HG03196 (cell line): ENCODE measurements at regions not wholly inside any gene's neighbourhood (a gene's known extent, or its start where the extent isn't known, plus 50 kb on each side); places are given as distances from the start of the nearest gene placed in this dataset.
"Not testable (repeated sequence)": the region's sequence is repeated elsewhere in the genome, so short reads cannot be mapped to it uniquely, and the experiment has no call there.

Experiments
- ATAC-seq: cut with Tn5 transposase; IDR thresholded peaks from one replicate; pipeline ENCODE4 v1.9.1; 2021; ENCODE audit not compliant: unreplicated experiment

- no peak for ATAC-seq
Measured at GRCh38 chrX:96182366-96182765, 502.3 kb upstream of the DIAPH2 start.

- ATAC-seq, result no peak
Measured at GRCh38 chrX:96183391-96183790, 501.3 kb upstream of the DIAPH2 start.

GRCh38 chrX:96183843-96184242 is 500.8 kb upstream of the DIAPH2 start:
- no peak for ATAC-seq

GRCh38 chrX:96204928-96205327 is 479.7 kb upstream of the DIAPH2 start:
- ATAC-seq, result no peak

- no peak for ATAC-seq
Measured at GRCh38 chrX:96211953-96212352, 472.7 kb upstream of the DIAPH2 start.

GRCh38 chrX:96214681-96215080 is 470.0 kb upstream of the DIAPH2 start:
- not testable (repeated sequence) for ATAC-seq

- no peak for ATAC-seq
Measured at GRCh38 chrX:96224279-96224678, 460.4 kb upstream of the DIAPH2 start.

- ATAC-seq, result no peak
Measured at GRCh38 chrX:96244955-96245354, 439.7 kb upstream of the DIAPH2 start.

- no peak for ATAC-seq
Measured at GRCh38 chrX:96246436-96246835, 438.2 kb upstream of the DIAPH2 start.
